HG02642 (cell line): ENCODE measurements at regions not wholly inside any gene's neighbourhood (a gene's known extent, or its start where the extent isn't known, plus 50 kb on each side); places are given as distances from the start of the nearest gene placed in this dataset.

Experiments used
- ATAC-seq: cut with Tn5 transposase; IDR thresholded peaks from one replicate; pipeline ENCODE4 v1.9.1; 2021; ENCODE audit warnings: mild to moderate bottlenecking; ENCODE audit not compliant: unreplicated experiment, poor library complexity

GRCh38 chr9:80540387-80540786 is 968.6 kb downstream of the TLE4 start:
- no peak for ATAC-seq

- no peak for ATAC-seq
Observed at GRCh38 chr9:80538976-80539375, 967.2 kb downstream of the TLE4 start.

- ATAC-seq: no peak
Observed at GRCh38 chr9:80522465-80522864, 950.7 kb downstream of the TLE4 start.

GRCh38 chr9:80521151-80521550 is 949.4 kb downstream of the TLE4 start:
- no peak for ATAC-seq

- ATAC-seq: no peak
Observed at GRCh38 chr9:80520231-80520630, 948.5 kb downstream of the TLE4 start.

GRCh38 chr9:80518441-80518840 is 946.7 kb downstream of the TLE4 start:
- ATAC-seq: no peak

- no peak for ATAC-seq
Observed at GRCh38 chr9:80516679-80517078, 944.9 kb downstream of the TLE4 start.

- ATAC-seq: no peak
Observed at GRCh38 chr9:80509358-80509757, 937.6 kb downstream of the TLE4 start.

GRCh38 chr9:80507611-80508010 is 935.8 kb downstream of the TLE4 start:
- ATAC-seq: no peak

GRCh38 chr9:80504601-80505230 is 933.0 kb downstream of the TLE4 start:
- ATAC-seq: no peak

GRCh38 chr9:80503671-80504281 is 932.0 kb downstream of the TLE4 start:
- no peak for ATAC-seq

GRCh38 chr9:80502306-80502705 is 930.5 kb downstream of the TLE4 start:
- no peak for ATAC-seq

- ATAC-seq: no peak
Observed at GRCh38 chr9:80501635-80502034, 929.9 kb downstream of the TLE4 start.

- ATAC-seq: no peak
Observed at GRCh38 chr9:80500300-80500699, 928.5 kb downstream of the TLE4 start.

- ATAC-seq: no peak
Observed at GRCh38 chr9:80498001-80498555, 926.3 kb downstream of the TLE4 start.

GRCh38 chr9:80496901-80497556 is 925.3 kb downstream of the TLE4 start:
- ATAC-seq: no peak

GRCh38 chr9:80493258-80493657 is 921.5 kb downstream of the TLE4 start:
- no peak for ATAC-seq

GRCh38 chr9:80492221-80492620 is 920.5 kb downstream of the TLE4 start:
- ATAC-seq: no peak

GRCh38 chr9:80491086-80491696 is 919.4 kb downstream of the TLE4 start:
- ATAC-seq: no peak

- no peak for ATAC-seq
Observed at GRCh38 chr9:80489329-80489728, 917.6 kb downstream of the TLE4 start.
